Putamen (tissue), 1 donor: ENCODE measurements at regions not wholly inside any gene's neighbourhood (a gene's known extent, or its start where the extent isn't known, plus 50 kb on each side); places are given as distances from the start of the nearest gene placed in this dataset.

ENCODE experiments used
- DNase-seq: peaks from one replicate; pipeline ENCODE4 v3.0.0-alpha.2; 2016; ENCODE audit warnings: low spot score

GRCh38 chr13:79778741-79779460, 297.9 kb downstream of the NDFIP2 start:
- DNase-seq = no peak

- DNase-seq = no peak
These were observed 296.5 kb downstream of the NDFIP2 start for GRCh38 chr13:79777504-79777903.

GRCh38 chr13:79776531-79777295, 295.8 kb downstream of the NDFIP2 start:
- DNase-seq = no peak

- peak; percentile 68 for DNase-seq
These were observed 294.9 kb downstream of the NDFIP2 start for GRCh38 chr13:79775830-79776229.

- no peak for DNase-seq
These were observed 291.9 kb downstream of the NDFIP2 start for GRCh38 chr13:79772811-79773210.

GRCh38 chr13:79771493-79771892, 290.5 kb downstream of the NDFIP2 start:
- DNase-seq = no peak

GRCh38 chr13:79770056-79770455, 289.1 kb downstream of the NDFIP2 start:
- DNase-seq = no peak

GRCh38 chr13:79767126-79767525, 286.2 kb downstream of the NDFIP2 start:
- DNase-seq = no peak

- no peak for DNase-seq
These were observed 284.4 kb downstream of the NDFIP2 start for GRCh38 chr13:79765331-79765730.

- DNase-seq = no peak
These were observed 269.1 kb downstream of the NDFIP2 start for GRCh38 chr13:79749984-79750551.

- DNase-seq = no peak
These were observed 268.6 kb downstream of the NDFIP2 start for GRCh38 chr13:79749566-79749965.

- no peak for DNase-seq
These were observed 264.1 kb downstream of the NDFIP2 start for GRCh38 chr13:79745081-79745480.

- no peak for DNase-seq
These were observed 262.0 kb downstream of the NDFIP2 start for GRCh38 chr13:79742923-79743322.

GRCh38 chr13:79740991-79741390, 260.0 kb downstream of the NDFIP2 start:
- DNase-seq = no peak

GRCh38 chr13:79736356-79736755, 255.4 kb downstream of the NDFIP2 start:
- DNase-seq = no peak

- DNase-seq = no peak
These were observed 254.3 kb downstream of the NDFIP2 start for GRCh38 chr13:79735228-79735627.

- no peak for DNase-seq
These were observed 246.1 kb downstream of the NDFIP2 start for GRCh38 chr13:79727086-79727485.

GRCh38 chr13:79725841-79726240, 244.9 kb downstream of the NDFIP2 start:
- no peak for DNase-seq

- no peak for DNase-seq
These were observed 243.6 kb downstream of the NDFIP2 start for GRCh38 chr13:79724348-79725103.

- no peak for DNase-seq
These were observed 242.6 kb downstream of the NDFIP2 start for GRCh38 chr13:79723519-79724024.

- peak; percentile 35 for DNase-seq
These were observed 242.0 kb downstream of the NDFIP2 start for GRCh38 chr13:79722885-79723445.

GRCh38 chr13:79716191-79716590, 235.2 kb downstream of the NDFIP2 start:
- DNase-seq = no peak
